GM10248 (cell line): ENCODE measurements at regions not wholly inside any gene's neighbourhood (a gene's known extent, or its start where the extent isn't known, plus 50 kb on each side); places are given as distances from the start of the nearest gene placed in this dataset.

Experiments used
- CTCF ChIA-PET: fragments of 300-600 bp; sonication (Branson Sonifier 250); formaldehyde crosslinking; extraction: SDS; loops from one replicate; lab custom pipeline; 2021; ENCODE audit warnings: antibody characterized with exemption; lab: Yijun Ruan, JAX
- POLR2A ChIA-PET: fragments of 350-650 bp; sonication (Branson Sonifier 250); formaldehyde crosslinking; extraction: SDS; loops from one replicate; lab custom pipeline; 2020; ENCODE audit warnings: antibody characterized with exemption; lab: Yijun Ruan, JAX
- DNase-seq: peaks from one replicate; pipeline ENCODE4 v3.0.0; 2012; ENCODE audit errors: extremely low spot score
- TF ChIP-seq, protein P1 (sequence below): IDR thresholded peaks from 2 replicates; pipeline ENCODE4 v1.5.1; 2012; ENCODE audit warnings: mild to moderate bottlenecking, low read depth; ENCODE audit errors: extremely low read depth, missing control alignments, control extremely low read depth

DNA sequence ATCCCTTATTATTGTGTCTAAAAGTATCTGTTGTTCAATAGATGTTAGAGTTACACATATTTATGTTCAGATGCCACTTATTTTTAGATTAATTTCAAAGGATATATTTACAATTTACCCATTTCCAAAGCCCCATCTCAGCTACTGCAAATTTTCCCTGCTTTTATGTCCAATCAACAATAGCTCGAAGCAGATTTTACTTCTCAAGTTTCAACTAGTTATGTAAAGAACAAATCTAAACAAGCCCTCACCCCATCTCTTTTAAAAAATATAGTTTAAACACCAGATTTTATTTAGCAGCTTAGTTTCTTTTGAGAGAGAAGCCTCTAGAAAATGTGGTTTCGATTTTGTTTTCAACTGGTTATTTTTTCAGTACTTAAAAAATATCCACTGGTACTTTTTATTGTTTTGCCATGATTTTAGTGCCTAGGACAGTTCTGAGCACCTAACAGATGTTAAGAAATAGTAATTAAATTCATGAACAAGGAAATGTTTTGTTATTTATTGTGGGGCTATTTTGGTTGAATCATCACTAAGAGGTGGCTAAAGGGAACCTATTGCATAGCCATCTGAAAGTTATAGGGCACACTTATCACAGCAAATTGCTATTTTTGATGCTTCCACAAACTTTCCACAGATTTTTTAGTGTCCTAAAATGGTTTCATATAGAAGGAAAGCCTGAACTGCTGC, 96.2 kb upstream of the BMP4 start:
- CTCF ChIA-PET: interaction anchor here (1.6 kb wide), 1 partner anchor 122 kb away, joined by 3 read pairs; no protein-coding TSS in a partner anchor
- POLR2A ChIA-PET: no interaction called here
- TF ChIP-seq, protein P1, sequence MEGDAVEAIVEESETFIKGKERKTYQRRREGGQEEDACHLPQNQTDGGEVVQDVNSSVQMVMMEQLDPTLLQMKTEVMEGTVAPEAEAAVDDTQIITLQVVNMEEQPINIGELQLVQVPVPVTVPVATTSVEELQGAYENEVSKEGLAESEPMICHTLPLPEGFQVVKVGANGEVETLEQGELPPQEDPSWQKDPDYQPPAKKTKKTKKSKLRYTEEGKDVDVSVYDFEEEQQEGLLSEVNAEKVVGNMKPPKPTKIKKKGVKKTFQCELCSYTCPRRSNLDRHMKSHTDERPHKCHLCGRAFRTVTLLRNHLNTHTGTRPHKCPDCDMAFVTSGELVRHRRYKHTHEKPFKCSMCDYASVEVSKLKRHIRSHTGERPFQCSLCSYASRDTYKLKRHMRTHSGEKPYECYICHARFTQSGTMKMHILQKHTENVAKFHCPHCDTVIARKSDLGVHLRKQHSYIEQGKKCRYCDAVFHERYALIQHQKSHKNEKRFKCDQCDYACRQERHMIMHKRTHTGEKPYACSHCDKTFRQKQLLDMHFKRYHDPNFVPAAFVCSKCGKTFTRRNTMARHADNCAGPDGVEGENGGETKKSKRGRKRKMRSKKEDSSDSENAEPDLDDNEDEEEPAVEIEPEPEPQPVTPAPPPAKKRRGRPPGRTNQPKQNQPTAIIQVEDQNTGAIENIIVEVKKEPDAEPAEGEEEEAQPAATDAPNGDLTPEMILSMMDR: no peak
- DNase-seq: no peak

DNA sequence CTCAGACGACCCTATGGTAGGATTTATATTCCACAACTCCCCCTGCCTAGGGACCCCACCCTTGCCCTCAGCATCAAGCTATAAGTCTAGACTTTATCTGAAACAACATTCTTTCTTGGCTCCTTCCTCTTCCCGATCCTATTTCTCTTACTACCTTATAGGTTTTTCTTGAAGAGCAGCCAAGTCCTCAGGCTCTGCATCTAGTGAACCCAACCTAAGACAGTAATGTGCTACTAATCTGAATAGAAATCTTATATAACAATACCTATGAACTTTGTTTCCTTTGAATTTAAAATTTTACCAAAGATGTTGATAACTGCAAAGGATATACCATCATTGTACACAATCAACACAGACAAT, 96.7 kb upstream of the BMP4 start:
- ChIA-PET CTCF (no interaction called here), POLR2A (no interaction called here)
- DNase-seq: no peak
- TF ChIP-seq, protein P1: no peak

DNA sequence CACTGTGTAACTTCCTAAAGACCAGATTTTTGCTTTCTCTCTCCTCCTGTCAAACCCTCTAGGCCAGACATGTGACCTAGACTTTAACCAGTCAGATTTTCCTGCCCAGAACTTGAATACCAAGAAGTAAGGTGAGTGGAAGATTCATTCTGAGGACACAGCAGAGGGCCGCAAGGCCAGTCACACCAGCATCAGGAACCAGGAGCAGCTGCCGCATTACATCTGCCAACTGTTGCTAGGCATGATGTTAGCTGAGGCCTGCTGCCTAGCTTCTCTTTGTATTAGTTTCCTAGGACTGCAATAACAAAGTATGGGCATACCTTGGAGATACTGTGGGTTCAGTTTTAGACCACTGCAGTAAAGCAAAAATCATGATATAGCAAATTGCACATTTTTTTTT, 101.9 kb upstream of the BMP4 start:
- no peak for DNase-seq
- CTCF ChIA-PET: interaction anchor here (0.8 kb wide), 1 partner anchor 9 kb away, joined by 3 read pairs; no protein-coding TSS in a partner anchor
- TF ChIP-seq, protein P1: no peak
- POLR2A ChIA-PET: no interaction called here

DNA sequence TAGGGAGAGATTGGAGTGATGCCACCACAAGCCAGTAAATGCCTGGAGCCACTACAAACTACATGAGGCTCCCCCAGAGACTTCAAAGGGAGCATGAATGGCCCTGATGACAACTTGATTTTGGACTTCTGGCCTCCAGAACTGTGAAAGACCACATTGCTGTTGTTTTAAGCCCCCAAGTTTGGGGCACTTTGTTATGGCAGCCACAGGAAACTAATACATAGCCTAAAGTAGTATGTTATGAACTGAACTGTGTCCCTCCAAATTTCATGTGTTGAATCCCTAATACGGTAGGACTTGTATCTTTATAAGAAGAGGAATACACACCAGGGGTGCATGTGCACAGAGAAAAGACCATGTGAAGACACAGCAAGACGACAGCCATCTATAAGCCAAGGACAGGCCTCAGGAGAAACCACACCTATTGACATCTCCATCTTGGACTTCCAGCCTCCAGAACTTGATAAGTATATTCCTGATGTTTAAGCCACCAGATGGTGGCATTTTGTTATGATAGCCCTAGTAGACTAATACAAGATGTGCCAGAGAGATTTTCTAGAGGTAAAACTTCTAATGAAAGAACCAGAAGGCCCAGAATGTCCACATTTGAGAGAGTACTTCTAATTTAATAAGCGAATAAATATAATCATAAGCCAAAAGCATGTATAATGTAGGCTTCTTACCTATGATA, 127.1 kb upstream of the BMP4 start:
- TF ChIP-seq, protein P1: no peak
- DNase-seq: no peak
- CTCF ChIA-PET: no interaction called here
- POLR2A ChIA-PET: no interaction called here

DNA sequence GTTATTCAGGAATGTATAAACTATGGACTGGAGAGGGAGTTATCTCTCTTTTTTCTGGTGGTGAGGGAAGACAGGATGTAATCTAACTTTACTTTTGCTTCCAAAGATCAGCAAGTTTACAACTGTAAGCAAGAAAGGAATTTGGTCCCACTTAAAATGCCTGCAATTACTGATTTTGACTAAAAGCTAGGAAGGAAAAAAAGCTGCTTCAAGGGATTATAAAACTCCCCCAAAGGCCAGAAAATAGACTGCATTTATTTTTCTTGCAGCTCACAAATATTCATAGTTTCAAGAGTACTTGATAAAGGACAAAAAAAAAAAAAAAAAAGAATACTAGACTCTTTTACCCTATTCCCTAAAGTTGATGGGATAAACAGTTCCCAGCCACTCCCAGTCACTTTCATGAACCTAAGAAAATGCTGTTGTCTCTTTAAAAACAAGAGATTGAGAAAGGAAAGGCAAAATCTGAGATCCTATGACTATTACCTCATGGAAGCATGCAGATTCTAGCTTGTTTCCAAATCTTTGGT, 128.7 kb upstream of the BMP4 start:
- TF ChIP-seq, protein P1: no peak
- POLR2A ChIA-PET: no interaction called here
- CTCF ChIA-PET: no interaction called here
- no peak for DNase-seq

DNA sequence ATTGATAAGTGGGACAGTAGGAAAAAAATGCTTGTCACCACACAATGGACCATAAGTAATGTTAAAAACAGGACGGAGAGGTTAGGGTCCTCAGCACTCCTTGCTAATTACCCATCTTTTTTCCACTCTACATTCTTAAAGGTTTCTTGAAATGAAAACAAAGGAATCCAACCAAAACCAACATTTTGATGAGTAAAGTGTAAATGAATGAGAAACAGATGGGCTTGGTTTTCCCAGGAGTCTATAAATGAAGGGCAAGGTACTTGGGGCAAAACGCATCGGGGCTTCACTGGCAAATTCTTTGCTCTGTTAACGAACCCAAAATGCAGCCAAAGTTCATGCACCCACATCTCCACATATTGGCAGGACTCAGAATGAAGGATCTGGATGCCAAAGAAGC, 129.2 kb upstream of the BMP4 start:
- DNase-seq: no peak
- ChIA-PET CTCF (no interaction called here), POLR2A (no interaction called here)
- TF ChIP-seq, protein P1: no peak
